ENCODE measurements at regions not wholly inside any gene's neighbourhood (a gene's known extent, or its start where the extent isn't known, plus 50 kb on each side); places are given as distances from the start of the nearest gene placed in this dataset.

GRCh38 chr6:101294051-101294638 is 99.4 kb upstream of the GRIK2 start:
- TF ChIP-seq ZNF274 (IDR thresholded peaks at IDR 0.05; ENCODE audit: low read length) = no peak
- no peak for TF ChIP-seq ZNF274 (tag by site-specific recombination; IDR thresholded peaks at IDR 0.05; ENCODE audit: borderline replicate concordance)
- no peak for TF ChIP-seq ZNF169 (tag by site-specific recombination; IDR thresholded peaks at IDR 0.05)
- TF ChIP-seq ZNF558 (tag by site-specific recombination; IDR thresholded peaks at IDR 0.05) = no peak
- TF ChIP-seq CTCF (tag by site-specific recombination; IDR thresholded peaks at IDR 0.05) = no peak
- TF ChIP-seq ZNF140 (tag by site-specific recombination; IDR thresholded peaks at IDR 0.05) = no peak
- TF ChIP-seq REST (tag by site-specific recombination; IDR thresholded peaks at IDR 0.05) = no peak
- no peak for TF ChIP-seq ZBTB20 (tag by site-specific recombination; IDR thresholded peaks at IDR 0.05)
- no peak for TF ChIP-seq ZNF157 (tag by site-specific recombination; IDR thresholded peaks at IDR 0.05)
- TF ChIP-seq SETDB1 (IDR thresholded peaks at IDR 0.05; ENCODE audit: insufficient read length, low read length) = no peak
- no peak for TF ChIP-seq SP3 (tag by site-specific recombination; IDR thresholded peaks at IDR 0.05)
- no peak for TF ChIP-seq ZBTB7A (tag by site-specific recombination; IDR thresholded peaks at IDR 0.05; ENCODE audit: low read depth)
- no peak for TF ChIP-seq ZNF837 (tag by site-specific recombination; IDR thresholded peaks at IDR 0.05)
